HG02938 (cell line): ENCODE measurements at regions not wholly inside any gene's neighbourhood (a gene's known extent, or its start where the extent isn't known, plus 50 kb on each side); places are given as distances from the start of the nearest gene placed in this dataset.

Experiments
- ATAC-seq: cut with Tn5 transposase; IDR thresholded peaks from one replicate; pipeline ENCODE4 v1.9.1; 2021; ENCODE audit warnings: mild to moderate bottlenecking, moderate library complexity; ENCODE audit not compliant: unreplicated experiment

DNA sequence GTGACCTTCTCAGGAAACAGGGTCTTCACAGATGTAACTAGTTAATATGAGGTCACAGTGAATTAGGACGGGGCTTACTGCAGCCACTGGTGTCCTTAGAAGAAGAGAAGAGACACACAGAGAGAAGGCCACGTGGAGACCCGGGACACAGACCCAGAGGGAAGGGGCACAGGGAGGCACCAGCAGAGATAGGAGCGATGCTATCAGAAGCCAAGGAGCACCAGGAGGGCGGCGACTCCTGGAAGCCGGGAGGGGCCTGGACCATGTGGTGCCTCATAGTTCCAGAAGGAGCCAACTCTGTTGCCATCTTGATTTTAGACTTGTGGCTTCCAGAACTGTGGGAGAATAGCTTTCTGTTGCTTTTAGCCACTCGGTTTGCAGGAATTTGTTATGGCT, 505.9 kb downstream of the TCERG1L start:
- no peak for ATAC-seq

DNA sequence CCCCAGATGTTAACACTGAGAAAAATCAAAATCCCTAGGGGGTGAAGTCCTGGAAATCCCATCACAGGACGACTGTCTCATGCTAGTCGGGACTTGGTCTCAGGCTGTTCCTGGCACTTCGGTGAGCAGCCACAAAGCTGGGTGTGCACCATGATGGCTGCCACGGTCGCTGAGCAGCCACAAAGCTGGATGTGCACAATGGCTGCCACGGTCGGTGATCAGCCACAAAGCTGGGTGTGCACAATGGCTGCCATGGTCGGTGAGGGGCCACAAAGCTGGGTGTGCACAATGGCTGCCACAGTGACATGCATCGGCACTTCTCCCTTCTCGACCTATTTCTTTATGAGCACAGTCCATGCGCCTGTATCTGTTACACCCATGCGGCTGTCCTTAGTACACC, 505.1 kb downstream of the TCERG1L start:
- ATAC-seq = no peak

DNA sequence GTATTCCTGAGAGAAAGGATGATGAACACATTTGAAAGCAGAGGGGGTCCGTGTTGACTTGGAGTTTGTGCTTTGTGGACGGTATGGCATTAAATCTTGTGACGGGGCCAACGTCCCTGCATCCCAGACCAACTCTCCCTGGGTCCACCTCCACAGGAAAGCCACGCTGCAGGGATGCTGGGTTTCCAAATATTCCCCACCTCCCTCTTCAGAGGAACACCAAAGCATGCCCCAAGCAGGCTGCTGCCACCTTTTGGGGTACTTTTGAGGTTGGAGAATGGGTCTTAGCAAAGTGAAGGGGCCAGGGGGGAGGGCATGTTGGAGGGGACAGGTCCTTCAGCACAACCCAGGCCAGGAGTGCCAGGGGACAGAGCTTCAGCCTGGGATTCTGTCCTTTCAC, 504.4 kb downstream of the TCERG1L start:
- ATAC-seq = no peak

DNA sequence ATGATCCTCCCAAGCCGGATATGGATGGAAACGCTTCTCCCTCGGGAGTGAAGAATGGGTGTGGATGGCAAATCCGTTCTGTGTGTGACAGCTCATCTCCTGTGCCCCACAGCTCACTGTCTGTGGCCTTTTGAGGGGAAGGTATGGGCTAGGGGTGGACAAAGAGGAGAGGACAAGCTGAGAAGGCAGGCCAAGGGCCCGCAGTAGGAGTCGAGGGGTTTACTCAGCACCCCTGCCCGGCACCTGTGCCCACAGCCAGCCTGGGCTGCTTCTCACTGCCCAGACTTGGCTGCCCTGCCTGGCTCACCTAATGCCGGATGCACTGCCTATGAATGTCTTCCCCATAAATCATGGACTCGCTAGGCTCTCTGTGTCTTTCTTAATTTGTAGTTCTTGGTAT, 503.8 kb downstream of the TCERG1L start:
- ATAC-seq = no peak

DNA sequence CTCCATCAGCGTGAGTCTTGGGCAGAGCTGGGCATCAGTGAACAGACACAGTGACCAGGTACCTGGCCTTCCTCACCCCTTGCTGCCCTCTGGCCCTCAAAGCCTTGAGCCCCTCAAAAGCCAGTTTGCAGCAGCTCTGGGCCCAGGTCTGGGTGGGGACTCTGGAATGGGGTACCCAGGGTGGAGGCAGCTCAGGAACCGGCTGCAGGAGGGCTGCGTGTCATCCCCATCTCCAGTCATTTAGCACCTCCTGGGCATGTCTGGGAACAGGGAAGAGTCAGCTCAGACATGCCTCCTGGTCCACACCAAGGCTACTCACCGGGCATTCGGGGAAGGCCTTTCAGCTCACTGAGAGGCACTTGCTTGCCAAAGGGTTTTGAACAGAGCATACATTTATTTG, 503.3 kb downstream of the TCERG1L start:
- no peak for ATAC-seq

DNA sequence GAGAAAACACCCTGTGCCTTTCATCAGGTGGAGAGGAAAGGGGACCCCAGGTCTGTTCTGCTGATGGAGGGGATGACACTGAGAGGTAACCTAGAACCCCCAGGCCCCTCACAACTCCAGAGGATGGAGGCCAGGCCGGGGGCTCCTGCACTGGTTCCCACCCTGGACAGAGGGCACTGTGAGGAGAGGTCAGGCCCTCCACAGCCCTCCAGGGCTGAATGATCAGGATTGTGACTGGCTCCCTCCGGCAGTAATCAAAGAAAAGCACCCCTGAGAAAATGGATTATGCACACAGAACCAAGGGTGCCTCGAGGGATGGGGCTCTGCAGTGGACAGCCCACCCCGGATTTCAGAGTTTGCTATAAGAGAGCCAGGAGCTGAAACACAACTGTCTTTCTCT, 502.8 kb downstream of the TCERG1L start:
- ATAC-seq = no peak

DNA sequence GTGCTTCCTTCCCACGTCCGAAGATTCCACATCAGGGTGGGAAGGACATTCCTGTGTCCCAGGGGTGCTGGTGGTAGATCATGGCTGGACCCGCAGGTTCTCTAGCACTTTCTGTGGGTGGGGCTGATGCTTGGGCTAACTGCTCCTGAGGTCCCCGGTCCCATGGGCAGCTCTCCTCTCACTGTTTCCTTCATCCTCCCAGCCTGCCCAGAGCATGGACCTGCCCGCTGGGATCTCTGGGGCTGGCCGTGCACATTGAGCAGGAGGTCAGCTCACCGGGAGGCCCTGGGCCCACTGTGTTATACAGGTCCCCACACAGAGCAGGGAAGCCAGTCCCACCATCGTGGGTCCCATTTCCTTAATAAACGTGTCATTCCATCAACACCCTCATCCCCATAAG, 502.3 kb downstream of the TCERG1L start:
- ATAC-seq = no peak

DNA sequence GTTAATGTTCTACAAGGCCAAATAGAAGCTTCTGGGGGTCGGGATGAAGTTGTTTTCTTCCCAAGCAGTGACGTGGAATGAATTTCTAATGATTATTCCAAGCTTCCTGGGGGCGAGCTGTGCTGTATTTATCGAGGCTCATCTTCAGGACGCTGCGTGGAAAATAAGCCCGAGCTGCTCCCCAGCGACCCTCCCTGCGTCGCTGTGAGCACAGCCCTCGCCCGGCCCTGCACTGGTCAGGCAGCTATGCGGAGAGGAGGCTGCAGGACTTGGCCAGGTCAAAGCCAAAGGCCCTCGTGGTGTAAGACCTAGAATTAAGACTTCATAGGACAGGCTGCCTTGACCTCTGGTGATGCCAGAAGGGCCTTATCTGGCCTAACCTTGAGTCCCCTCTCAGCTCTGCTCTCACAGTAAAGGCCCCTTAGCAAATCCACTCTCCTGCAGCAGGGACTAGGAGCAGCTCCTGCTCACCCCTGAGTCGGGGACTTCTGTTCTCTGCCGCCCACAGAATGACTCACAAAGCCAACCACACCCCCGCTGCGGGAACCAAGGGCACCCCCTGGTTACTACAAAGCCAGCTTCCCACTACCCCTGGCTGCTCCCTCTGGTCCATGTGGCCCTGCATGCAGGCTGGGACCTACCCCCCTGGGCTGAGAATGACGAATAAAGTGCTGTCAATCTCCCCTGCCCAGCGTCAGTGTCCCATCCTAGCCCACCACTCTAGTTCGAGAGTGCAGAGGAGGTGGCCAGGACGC, 501.6 kb downstream of the TCERG1L start:
- no peak for ATAC-seq

DNA sequence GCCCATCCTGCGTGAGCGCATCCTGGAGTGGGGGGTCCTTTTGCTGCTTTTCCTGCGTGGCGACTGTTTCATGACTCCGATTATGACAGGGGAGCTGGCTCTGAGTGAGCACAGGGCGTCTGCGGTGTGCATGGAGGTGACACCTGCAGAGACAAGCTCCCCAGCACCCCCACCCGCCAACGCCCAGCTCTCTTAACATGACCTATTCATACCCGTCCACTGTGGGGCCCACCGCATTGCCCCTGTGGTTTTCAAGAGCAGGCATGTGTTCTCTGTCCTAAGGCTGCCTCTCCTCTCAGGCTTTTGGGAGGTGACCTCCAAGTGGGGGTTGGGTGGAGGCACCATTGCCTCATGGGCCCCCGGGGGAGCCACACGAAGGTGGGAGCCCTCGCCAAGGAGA, 500.7 kb downstream of the TCERG1L start:
- no peak for ATAC-seq

DNA sequence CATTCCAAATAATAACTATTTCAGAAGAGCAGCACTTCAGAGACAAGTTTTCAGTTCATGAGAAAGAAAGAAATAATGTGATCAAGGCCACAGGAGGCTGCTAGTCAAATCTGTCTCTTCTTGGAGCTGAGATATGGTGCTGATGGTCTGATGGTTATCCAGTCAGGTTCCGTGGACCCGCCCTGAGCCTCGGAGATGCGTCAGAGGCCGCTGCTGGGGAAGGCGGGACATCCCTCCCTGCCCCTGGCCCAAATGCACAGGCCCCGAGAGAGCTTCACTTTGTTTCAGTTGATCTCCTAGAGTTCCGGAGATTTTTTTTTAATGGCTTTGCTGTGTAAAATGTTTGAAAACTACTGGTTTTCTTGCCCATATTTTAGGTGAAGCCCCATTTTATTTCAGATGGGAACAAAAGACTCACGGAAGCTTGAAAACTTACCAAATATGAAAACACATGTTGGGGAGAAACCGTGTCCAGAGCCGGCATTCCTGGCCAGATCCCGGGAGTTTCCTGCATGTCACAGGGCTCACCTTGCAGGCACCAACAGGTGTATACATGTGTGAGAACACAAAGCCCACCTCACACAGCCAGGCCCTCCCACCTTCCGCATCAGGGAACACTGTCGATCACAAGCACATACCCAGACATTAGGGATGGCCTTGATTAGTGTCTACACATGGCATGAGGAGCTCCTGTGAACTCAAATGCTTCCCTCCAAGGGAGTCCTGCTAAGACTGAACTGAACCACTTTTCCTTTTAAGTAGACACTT, 499.0 kb downstream of the TCERG1L start:
- no peak for ATAC-seq

DNA sequence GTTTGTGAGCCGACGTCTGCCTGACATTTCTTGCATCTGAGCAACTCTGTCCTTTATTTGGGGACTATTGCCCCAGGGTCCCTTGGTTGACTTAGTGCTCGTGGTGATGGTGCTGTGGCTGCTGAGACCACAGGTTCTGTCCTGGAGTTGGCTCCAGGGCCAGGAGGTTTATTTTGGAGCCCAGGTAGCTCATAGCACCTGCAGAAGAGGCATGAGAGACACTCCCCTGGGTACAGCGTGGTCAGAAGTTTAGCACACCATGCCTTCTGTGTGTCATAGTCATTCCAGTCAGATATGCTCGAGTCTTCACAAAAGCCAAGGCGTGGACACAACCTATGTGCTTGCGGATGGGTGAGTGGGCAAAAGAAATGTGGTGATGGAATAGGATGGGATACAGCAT, 496.9 kb downstream of the TCERG1L start:
- no peak for ATAC-seq

DNA sequence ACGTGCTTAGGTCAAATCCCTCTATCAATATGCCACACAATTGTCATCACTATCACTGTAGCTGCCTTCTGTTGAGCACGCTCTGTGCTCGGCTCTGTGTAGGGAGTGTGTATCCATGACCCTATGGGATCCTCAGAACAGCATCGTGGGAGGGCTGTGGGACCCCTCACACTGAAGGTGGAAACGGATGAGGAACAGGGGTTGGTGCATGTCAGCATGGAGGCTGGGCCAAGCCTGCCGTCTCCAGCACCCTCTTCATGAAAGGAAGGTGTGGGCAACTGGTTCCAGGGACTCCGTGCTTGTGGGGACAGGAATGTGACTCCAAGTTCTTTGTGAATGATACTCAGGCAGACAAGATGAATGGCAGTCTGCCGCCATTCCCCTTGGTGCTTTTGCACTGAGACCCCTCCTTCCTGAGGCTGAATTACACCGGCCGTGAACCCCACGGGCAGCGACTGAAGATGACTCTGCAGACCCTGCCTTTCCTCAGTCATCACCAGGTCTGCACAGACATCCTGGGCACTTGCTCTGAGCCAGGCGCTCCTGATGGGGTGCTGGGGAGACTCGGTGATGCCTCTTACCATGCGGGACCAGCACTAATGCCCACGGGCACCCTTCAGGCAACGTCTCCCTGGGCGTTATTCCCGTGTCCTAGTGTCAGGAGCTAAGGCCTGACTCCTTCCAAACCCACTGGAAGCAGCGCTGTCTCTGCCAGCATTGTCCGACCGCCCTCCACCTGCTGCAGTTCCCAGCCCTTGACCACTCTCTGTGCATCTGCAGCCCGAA, 495.2 kb downstream of the TCERG1L start:
- ATAC-seq = no peak

DNA sequence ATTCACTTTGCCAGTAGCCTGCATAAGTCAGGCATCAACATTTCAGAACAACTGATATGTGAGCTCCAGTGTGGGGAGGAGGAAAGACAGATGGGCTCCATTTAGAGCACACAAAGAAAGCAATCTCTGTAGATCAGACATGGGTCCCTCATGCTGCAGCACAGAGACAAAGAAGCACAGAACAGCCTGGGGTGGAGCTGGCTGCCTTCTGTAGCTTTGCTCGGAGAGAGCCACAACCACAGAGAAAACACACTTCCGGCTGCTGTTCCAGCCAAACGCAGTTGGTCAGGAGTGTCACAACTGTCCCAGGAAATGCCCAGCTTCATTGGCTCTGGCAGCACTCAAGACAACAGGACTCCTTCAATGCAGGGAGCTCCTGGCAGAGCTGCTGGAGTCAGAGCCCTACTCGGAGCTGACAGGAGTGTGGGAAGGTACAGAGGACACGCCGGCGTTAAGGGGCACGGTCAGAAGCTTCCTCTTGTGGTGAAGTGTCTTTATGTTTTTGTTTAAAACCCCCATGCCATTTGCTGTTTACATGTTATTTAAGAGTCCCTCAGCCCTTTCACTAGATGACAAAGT, 494.4 kb downstream of the TCERG1L start:
- ATAC-seq = no peak

DNA sequence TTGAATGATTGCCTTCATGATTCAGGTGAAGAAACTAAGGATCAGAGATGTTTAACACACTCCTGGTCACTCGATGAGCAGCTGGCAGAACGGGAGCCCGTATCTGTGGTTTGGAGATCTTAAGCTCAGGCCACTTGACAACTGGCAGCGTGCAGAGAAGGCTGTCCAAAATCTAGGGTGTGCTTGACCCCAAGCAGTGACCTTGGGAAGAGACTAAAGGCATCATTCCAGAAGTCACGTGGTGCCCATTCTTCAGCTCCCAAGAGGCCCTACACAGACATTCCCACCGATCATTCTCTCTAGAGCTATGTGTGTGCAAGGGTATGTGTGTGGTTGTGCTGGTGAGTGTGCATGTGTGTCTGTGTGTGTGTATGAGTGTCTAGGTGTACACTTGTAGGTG, 493.8 kb downstream of the TCERG1L start:
- ATAC-seq = no peak

DNA sequence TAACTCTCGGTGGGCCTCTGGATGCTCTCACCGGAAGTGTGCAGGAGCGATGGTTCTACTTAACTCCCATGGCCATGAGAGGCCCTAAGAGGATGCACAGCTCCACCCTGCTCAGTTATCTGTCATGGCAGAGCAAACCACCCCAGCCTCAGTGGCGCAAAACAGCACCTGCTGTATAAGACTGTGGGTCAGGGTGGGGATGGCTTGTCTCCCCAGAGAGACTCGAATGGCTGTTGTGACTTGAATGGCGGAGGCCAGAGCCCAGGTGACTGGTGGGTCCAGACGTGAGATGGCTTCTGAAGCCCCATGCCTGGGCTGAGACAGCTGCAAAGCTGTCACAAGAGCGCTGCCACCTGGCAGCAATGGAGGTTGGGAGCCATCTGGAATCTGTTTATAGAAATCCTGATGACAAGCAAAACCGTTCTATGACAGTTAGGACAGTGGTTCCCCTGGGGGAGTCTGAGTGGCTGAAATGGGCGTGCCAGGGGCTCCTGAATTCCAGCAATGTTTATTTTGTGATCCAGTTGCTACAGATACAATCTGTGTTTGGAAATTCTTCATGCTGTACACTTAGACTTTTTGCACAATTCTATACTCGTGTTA, 490.5 kb downstream of the TCERG1L start:
- no peak for ATAC-seq

DNA sequence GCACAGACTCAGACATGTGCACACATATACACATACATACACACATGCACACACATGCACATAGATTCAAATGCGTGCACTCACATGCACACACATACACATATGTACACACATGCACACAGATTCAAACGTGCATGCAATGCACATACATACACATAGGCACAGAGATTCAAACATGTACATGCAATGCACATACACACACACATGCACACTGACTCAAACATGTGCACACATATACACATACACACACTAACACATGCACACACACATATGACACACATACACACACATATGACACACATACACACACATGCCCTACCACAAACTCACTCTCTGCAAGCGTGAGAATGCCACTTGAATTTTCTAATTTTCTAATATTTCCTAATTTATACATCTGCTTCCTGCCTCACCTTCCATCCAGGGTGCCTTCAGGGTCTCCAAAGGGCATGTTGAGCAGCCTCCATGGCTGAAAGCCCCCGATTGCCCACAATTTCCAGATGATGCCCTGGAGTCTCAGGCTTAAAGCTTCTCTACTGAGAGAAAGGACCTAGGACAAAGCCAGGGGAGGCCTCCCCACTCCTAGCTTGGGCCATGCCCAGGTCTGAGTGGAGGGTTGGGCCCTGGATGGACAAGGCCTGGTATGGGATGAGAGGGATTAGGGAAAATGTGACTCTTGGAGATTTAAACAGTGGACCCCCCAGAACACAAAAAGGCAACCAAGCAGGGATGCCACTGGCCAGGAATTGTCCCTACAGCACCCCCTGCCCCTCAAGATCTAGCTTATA, 487.1 kb downstream of the TCERG1L start:
- ATAC-seq = no peak

DNA sequence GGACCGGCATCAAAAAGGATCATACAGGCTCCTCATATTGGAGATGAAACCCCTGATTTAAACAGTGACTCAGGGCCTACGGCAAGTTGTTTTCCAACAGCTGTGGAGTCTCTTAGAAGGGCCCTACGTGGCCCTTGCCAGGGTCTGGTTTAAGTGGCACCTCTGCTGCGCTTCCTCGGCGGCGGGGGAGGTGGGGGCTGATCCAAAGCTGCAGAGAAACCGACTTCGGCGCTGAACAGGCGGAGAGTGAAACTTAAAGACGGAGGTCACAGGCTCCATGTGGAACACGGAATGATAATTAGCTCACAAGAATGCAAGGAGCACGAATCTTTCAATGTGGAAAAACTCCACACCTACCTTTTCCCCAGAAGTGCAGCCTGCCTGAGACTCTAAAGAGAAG, 477.9 kb downstream of the TCERG1L start:
- no peak for ATAC-seq

DNA sequence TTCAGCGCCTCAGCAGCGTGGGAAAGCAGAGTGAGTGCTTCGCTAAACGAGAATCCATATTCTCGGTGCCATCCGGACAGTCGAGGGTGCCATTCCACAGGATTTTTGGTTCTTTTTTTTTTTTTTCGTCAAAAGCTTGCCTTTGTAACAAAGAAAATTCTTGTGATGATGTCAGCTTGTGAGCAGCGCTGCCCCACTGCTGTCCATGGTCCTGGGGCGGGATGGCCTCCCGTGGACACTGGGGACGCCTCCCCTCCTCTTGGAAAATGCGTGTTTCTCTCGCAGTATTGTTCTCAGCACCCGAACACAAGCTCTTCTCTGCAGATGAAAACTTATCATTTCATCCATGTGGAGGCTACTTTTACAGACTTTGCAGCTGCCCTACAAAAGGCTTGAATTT, 477.4 kb downstream of the TCERG1L start:
- ATAC-seq = no peak

DNA sequence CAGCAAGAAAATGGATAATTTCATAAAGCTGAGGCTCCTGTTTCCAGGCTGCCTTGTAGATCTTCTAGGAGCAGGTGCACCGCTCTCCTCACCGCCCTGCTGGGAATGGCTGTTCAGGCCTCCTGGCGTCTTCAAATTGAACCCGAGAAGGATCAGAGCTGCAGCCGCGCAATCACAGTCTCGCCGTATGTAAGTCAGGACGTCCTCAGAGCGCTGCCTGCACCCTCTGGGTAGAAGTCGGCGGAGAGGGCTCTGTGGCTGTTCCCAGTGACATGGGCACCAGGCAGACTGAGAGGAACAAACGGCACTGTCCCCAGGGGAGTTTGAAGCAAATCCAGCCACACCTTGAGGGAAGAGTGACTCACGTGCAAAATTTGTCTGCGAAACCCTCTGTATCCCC, 476.9 kb downstream of the TCERG1L start:
- ATAC-seq = no peak

DNA sequence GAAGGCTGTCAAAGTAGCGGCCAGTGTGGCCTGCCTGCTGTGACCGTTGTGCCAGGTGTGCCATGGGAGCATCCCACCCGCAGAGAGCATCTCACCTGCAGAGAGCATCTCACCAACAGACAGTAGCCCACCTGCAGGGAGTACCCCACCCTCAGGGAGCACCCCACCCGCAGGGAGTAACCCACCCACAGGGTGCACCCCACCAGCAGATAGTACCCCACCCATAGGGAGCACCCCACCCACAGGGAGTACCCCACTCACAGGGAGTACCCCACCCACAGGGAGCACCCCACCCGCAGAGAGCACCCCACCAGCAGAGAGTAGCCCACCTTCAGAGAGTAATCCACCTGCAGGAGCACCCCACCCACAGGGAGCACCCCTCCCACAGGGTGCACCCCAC, 476.5 kb downstream of the TCERG1L start:
- ATAC-seq = no peak
